GM18520 (cell line): ENCODE measurements at regions not wholly inside any gene's neighbourhood (a gene's known extent, or its start where the extent isn't known, plus 50 kb on each side); places are given as distances from the start of the nearest gene placed in this dataset.
"Not testable (repeated sequence)": the region's sequence is repeated elsewhere in the genome, so short reads cannot be mapped to it uniquely, and the experiment has no call there.

Experiments used
- ATAC-seq: cut with Tn5 transposase; IDR thresholded peaks from one replicate; pipeline ENCODE4 v1.9.1; 2021; ENCODE audit not compliant: unreplicated experiment

GRCh38 chr3:72660270-72661114, 187.8 kb downstream of the SHQ1 start:
- no peak for ATAC-seq

GRCh38 chr3:72659596-72659995, 188.6 kb downstream of the SHQ1 start:
- ATAC-seq: no peak

GRCh38 chr3:72659188-72659587, 189.1 kb downstream of the SHQ1 start:
- no peak for ATAC-seq

- no peak for ATAC-seq
Measured at GRCh38 chr3:72658466-72659100, 189.7 kb downstream of the SHQ1 start.

GRCh38 chr3:72657666-72658065, 190.6 kb downstream of the SHQ1 start:
- no peak for ATAC-seq

- no peak for ATAC-seq
Measured at GRCh38 chr3:72655723-72656122, 192.5 kb downstream of the SHQ1 start.

- ATAC-seq: no peak
Measured at GRCh38 chr3:72655131-72655551, 193.1 kb downstream of the SHQ1 start.

- ATAC-seq: no peak
Measured at GRCh38 chr3:72652395-72652794, 195.8 kb downstream of the SHQ1 start.

- no peak for ATAC-seq
Measured at GRCh38 chr3:72651498-72651897, 196.7 kb downstream of the SHQ1 start.

GRCh38 chr3:72646263-72646662, 202.0 kb downstream of the SHQ1 start:
- ATAC-seq: no peak

GRCh38 chr3:72643635-72644034, 204.6 kb downstream of the SHQ1 start:
- ATAC-seq: not testable (repeated sequence)

GRCh38 chr3:72641684-72642083, 206.6 kb downstream of the SHQ1 start:
- no peak for ATAC-seq

- ATAC-seq: no peak
Measured at GRCh38 chr3:72641072-72641471, 207.2 kb downstream of the SHQ1 start.

- no peak for ATAC-seq
Measured at GRCh38 chr3:72636969-72637597, 211.2 kb downstream of the SHQ1 start.

- ATAC-seq: no peak
Measured at GRCh38 chr3:72635551-72635950, 212.7 kb downstream of the SHQ1 start.

- peak; percentile 46 for ATAC-seq
Measured at GRCh38 chr3:72634128-72634527, 214.1 kb downstream of the SHQ1 start.

GRCh38 chr3:72633534-72633933, 214.7 kb downstream of the SHQ1 start:
- no peak for ATAC-seq

GRCh38 chr3:72633121-72633520, 215.1 kb downstream of the SHQ1 start:
- no peak for ATAC-seq

- no peak for ATAC-seq
Measured at GRCh38 chr3:72632129-72632528, 216.1 kb downstream of the SHQ1 start.

- ATAC-seq: no peak
Measured at GRCh38 chr3:72630969-72631344, 217.3 kb downstream of the SHQ1 start.

GRCh38 chr3:72630327-72630968, 217.8 kb downstream of the SHQ1 start:
- no peak for ATAC-seq
